Nephron (organoid): ENCODE measurements at regions not wholly inside any gene's neighbourhood (a gene's known extent, or its start where the extent isn't known, plus 50 kb on each side); places are given as distances from the start of the nearest gene placed in this dataset.

Experiments used
- H3K27ac Mint-ChIP-seq, 3 experiments: 2 replicates each; pipeline ENCODE4 v1.8.0; 2020; ENCODE audit warnings: mixed read lengths in 3 of 3, mild to moderate bottlenecking in 2 of 3, moderate library complexity in 1 of 3
- H3K27me3 Mint-ChIP-seq: 2 replicates; pipeline ENCODE4 v1.8.0; 2021; ENCODE audit warnings: low read depth, mild to moderate bottlenecking, moderate library complexity, mixed read lengths
- H3K36me3 Mint-ChIP-seq: 2 replicates; pipeline ENCODE4 v1.8.0; 2020; ENCODE audit warnings: low read depth, mixed read lengths
- H3K4me1 Mint-ChIP-seq: 2 replicates; pipeline ENCODE4 v1.8.0; 2020; ENCODE audit warnings: mixed read lengths
- H3K4me3 Mint-ChIP-seq, 3 experiments: 2 replicates each; pipeline ENCODE4 v1.8.0; 2020; ENCODE audit warnings: mild to moderate bottlenecking in 3 of 3, mixed read lengths in 3 of 3, moderate library complexity in 2 of 3
- H3K9me3 Mint-ChIP-seq: 2 replicates; pipeline ENCODE4 v1.8.0; 2020; ENCODE audit warnings: mixed read lengths
- TF ChIP-seq, protein P1 (sequence below), 3 experiments: fragments of 200-600 bp; sonication (generic); IDR thresholded peaks; one replicate each; pipeline ENCODE4 v1.5.0; 2021; ENCODE audit warnings: antibody characterized with exemption in 3 of 3; ENCODE audit not compliant: unreplicated experiment in 3 of 3

DNA sequence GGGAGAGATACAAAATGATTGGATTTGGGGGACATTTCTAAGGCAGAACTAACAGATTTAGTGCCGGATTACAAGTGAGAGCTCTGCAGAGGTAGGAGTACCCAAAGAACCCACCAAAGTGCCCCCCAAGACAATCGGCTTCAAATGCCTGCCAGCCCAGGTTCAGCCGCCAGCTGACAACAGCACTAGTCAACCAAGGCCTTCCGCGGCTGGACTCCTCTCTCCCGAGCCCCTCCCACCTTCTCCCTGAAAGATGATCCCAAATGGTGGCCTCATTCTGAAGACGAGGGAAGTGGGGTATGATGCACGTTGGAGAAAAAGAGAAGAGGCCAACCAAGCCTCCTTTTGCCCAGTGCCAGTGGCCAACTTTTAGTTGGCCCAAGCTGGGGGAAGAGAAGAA is 210.4 kb upstream of the SLC30A5 start:
- Mint-ChIP-seq H3K27ac (peak overlapping the region; percentile 59 to 95 (median 86)), H3K4me1 (peaks cover 31% of the 10 kb centered on the region), H3K4me3 (no peak overlapping the region), H3K9me3 (no peaks in the 10 kb centered on the region), H3K36me3 (no peaks in the 10 kb centered on the region), H3K27me3 (no peaks in the 10 kb centered on the region)
- TF ChIP-seq, protein P1, sequence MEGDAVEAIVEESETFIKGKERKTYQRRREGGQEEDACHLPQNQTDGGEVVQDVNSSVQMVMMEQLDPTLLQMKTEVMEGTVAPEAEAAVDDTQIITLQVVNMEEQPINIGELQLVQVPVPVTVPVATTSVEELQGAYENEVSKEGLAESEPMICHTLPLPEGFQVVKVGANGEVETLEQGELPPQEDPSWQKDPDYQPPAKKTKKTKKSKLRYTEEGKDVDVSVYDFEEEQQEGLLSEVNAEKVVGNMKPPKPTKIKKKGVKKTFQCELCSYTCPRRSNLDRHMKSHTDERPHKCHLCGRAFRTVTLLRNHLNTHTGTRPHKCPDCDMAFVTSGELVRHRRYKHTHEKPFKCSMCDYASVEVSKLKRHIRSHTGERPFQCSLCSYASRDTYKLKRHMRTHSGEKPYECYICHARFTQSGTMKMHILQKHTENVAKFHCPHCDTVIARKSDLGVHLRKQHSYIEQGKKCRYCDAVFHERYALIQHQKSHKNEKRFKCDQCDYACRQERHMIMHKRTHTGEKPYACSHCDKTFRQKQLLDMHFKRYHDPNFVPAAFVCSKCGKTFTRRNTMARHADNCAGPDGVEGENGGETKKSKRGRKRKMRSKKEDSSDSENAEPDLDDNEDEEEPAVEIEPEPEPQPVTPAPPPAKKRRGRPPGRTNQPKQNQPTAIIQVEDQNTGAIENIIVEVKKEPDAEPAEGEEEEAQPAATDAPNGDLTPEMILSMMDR (IDR thresholded peaks at IDR 0.05; ENCODE audit: unreplicated experiment in 3 of 3): no peak

DNA sequence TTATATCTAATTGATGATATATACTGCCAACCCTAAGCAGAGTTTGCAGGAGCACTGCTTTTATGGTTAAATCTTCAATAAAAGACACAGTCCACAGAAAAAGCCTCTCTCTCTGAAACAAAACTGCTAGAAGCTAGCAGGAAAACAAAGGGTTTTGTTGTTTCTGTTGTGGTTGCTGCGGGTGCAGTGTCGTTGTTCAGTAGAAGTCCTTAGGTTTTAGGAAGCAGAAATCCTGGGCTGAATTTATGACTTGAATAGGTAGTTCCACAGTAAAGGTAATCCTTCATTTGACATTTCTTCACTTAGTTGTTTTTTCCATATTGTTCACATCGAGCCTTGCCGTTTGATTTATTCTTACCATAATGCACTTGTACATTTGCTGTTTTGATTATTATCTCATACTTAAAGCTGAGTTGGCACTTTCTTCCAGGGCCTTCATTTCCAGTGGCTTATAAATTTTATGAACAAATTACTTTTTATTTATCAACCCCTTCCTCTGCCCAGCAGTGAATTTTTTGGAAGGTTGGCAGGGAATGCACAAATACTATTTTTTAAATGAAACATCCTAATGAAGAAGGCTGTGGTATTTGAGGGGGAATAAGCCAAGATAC is 209.6 kb upstream of the SLC30A5 start:
- Mint-ChIP-seq H3K9me3 (no peaks in the 10 kb centered on the region), H3K36me3 (no peaks in the 10 kb centered on the region), H3K4me3 (peak overlapping the region in 1 of 3 experiments; percentile 16), H3K4me1 (peaks cover 31% of the 10 kb centered on the region), H3K27me3 (no peaks in the 10 kb centered on the region), H3K27ac (peak overlapping the region; percentile 86 to 95 (median 93))
- TF ChIP-seq, protein P1 (IDR thresholded peaks at IDR 0.05; ENCODE audit: unreplicated experiment in 3 of 3): no peak

DNA sequence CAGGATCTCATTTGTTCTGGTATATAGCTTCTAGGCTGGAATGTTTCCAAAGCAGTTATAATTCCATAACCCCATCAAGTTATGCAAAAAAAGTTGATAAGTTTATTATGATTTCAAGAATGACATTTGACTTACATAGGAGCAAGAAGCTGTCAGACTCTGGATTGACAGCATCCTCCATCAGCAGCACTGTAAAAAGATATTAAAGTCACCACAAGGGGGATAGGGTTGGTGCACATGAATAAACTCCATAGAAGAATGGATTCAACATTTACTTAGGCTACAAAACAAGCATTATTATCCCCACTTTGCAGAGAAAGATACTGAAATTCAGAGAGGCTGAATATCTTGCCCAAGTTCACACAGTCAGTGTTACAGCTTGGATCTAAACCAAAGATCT is 208.9 kb upstream of the SLC30A5 start:
- Mint-ChIP-seq H3K27ac (peak overlapping the region in 2 of 3 experiments; percentile 29 to 95), H3K4me3 (no peak overlapping the region), H3K9me3 (no peaks in the 10 kb centered on the region), H3K4me1 (peaks cover 31% of the 10 kb centered on the region), H3K36me3 (no peaks in the 10 kb centered on the region), H3K27me3 (no peaks in the 10 kb centered on the region)
- TF ChIP-seq, protein P1 (IDR thresholded peaks at IDR 0.05; ENCODE audit: unreplicated experiment in 3 of 3): peak; percentile 36 to 54 (median 46)

DNA sequence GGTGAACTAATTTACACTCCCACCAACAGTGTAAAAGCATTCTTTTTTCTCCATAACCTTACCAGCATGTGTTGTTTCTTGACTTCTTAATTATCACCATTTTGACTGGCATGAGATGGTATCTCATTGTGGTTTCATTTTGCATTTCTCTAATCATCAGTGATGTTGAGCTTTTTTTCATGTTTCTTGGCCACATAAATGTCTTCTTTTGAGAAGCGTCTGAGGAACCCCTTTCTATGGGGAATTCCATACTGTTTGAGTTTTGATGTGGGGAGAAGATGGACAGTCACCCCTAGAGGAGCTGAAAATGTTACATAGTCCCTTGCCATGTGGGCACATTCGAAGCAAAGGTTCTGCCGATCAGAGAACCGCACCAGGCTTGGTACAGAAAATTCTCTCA is 207.0 kb upstream of the SLC30A5 start:
- TF ChIP-seq, protein P1 (IDR thresholded peaks at IDR 0.05; ENCODE audit: unreplicated experiment in 3 of 3): no peak
- H3K4me3 Mint-ChIP-seq: no peak overlapping the region
- H3K27me3 Mint-ChIP-seq: no peaks in the 10 kb centered on the region
- H3K27ac Mint-ChIP-seq: no peak overlapping the region
- H3K4me1 Mint-ChIP-seq: peaks cover 27% of the 10 kb centered on the region
- H3K9me3 Mint-ChIP-seq: no peaks in the 10 kb centered on the region
- H3K36me3 Mint-ChIP-seq: no peaks in the 10 kb centered on the region

DNA sequence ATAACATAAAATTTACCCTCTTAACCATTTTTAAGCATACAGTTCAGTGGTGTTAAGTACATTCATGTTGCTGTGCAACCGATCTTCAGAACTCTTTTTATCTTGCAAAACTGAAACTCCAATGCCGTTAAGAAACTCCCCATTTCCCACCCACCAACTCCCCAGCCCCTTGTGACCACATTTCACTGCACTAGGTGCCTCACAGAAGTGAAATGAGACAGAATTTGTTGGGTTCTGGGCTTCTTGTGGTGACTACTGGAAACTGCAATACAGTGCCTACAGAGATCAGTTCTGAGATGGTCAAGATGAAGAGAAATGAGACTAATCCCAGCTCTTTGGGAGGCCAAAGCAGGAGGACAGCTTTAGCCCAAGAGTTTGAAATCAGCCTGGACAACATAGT is 202.1 kb upstream of the SLC30A5 start:
- Mint-ChIP-seq H3K27me3 (no peaks in the 10 kb centered on the region), H3K4me3 (no peak overlapping the region), H3K27ac (no peak overlapping the region), H3K36me3 (no peaks in the 10 kb centered on the region), H3K9me3 (no peaks in the 10 kb centered on the region), H3K4me1 (no peaks in the 10 kb centered on the region)
- TF ChIP-seq, protein P1 (IDR thresholded peaks at IDR 0.05; ENCODE audit: unreplicated experiment in 3 of 3): no peak

DNA sequence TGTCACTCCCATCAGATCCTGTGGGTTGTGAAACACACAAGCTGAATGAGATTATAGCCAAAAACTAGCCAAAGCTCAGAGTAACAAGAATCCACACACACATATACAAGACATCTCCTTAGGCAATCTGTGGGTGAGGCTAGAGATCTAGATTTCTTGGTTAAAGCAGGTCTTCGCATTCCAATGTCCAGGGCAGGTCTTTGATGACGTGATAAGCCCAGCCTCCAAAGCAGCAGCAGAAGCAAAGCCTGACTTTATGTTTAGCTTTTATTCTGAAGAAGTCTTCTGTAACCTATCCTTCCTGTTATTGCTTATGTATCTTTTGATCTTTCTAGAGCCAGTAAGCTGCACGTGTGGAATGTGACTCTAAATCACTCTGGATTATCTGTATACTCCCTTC is 199.1 kb upstream of the SLC30A5 start:
- no peaks in the 10 kb centered on the region for H3K9me3 Mint-ChIP-seq
- no peak overlapping the region for H3K4me3 Mint-ChIP-seq
- no peaks in the 10 kb centered on the region for H3K36me3 Mint-ChIP-seq
- H3K27ac Mint-ChIP-seq: peak overlapping the region in 1 of 3 experiments; percentile 29
- H3K4me1 Mint-ChIP-seq: peaks cover 3% of the 10 kb centered on the region
- TF ChIP-seq, protein P1 (IDR thresholded peaks at IDR 0.05; ENCODE audit: unreplicated experiment in 3 of 3): no peak
- no peaks in the 10 kb centered on the region for H3K27me3 Mint-ChIP-seq
